Lung (tissue), 11 donors: ENCODE measurements at regions not wholly inside any gene's neighbourhood (a gene's known extent, or its start where the extent isn't known, plus 50 kb on each side); places are given as distances from the start of the nearest gene placed in this dataset.
"Not testable (repeated sequence)": the region's sequence is repeated elsewhere in the genome, so short reads cannot be mapped to it uniquely, and the experiment has no call there.

ENCODE experiments used
- ATAC-seq: fragments of 200-7000 bp; cut with Tn5 transposase; one replicate; pipeline ENCODE4 v1.9.1; 2020; ENCODE audit warnings: moderate number of reproducible peaks; ENCODE audit not compliant: insufficient read depth, low FRiP score
- DNase-seq, 3 donors: peaks; one replicate each; pipeline ENCODE4 v3.0.0-alpha.2; 2013 to 2017
- H3K27ac ChIP-seq, 2 donors: one replicate each; pipeline ENCODE4 v1.5.1; 2013; ENCODE audit warnings: mild to moderate bottlenecking in 2 of 2, moderate library complexity in 2 of 2, control low read depth in 1 of 2, inconsistent platforms in 1 of 2, low read depth in 1 of 2, low read length in 1 of 2
- H3K27me3 ChIP-seq, 3 donors: one replicate each; pipeline ENCODE4 v1.5.1; 2013; ENCODE audit warnings: low read length in 2 of 3; ENCODE audit not compliant: control insufficient read depth in 3 of 3, insufficient read depth in 3 of 3
- H3K36me3 ChIP-seq, 4 donors: one replicate each; pipeline ENCODE4 v1.5.1; 2013; ENCODE audit warnings: low read length in 4 of 4, mild to moderate bottlenecking in 1 of 4, moderate library complexity in 1 of 4; ENCODE audit not compliant: control insufficient read depth in 4 of 4, insufficient read depth in 4 of 4
- H3K4me1 ChIP-seq, 5 donors: one replicate each; pipeline ENCODE4 v1.5.1; 2013; ENCODE audit warnings: low read length in 5 of 5, mild to moderate bottlenecking in 2 of 5, moderate library complexity in 1 of 5; ENCODE audit not compliant: control insufficient read depth in 5 of 5, insufficient read depth in 5 of 5
- H3K4me3 ChIP-seq: one replicate; pipeline ENCODE4 v1.5.1; 2013; ENCODE audit warnings: mild to moderate bottlenecking, control low read depth, moderate library complexity
- H3K9ac ChIP-seq, 2 donors: one replicate each; pipeline ENCODE4 v1.5.1; 2013; ENCODE audit warnings: low read length in 2 of 2, control low read depth in 1 of 2; ENCODE audit not compliant: insufficient read depth in 1 of 2
- H3K9me3 ChIP-seq, 4 donors: one replicate each; pipeline ENCODE4 v1.5.1; 2013; ENCODE audit warnings: low read length in 3 of 4, mild to moderate bottlenecking in 1 of 4, moderate library complexity in 1 of 4; ENCODE audit not compliant: control insufficient read depth in 4 of 4, insufficient read depth in 3 of 4
- WGBS, 2 donors: extraction: QIAGEN DNeasy Blood & Tissue Kit; methylation state at CpG; one replicate each; pipeline ENCODE4 v1.1.7; 2013; 5-methylcytosine and 5-hydroxymethylcytosine counted together
- TF ChIP-seq, protein P1 (sequence below): IDR thresholded peaks from 2 replicates; pipeline ENCODE4 v1.5.1; 2012; ENCODE audit warnings: mild to moderate bottlenecking; ENCODE audit errors: control extremely low read depth, extremely low read depth
- donor health status: control.
- donor health status: control.
- donor health status: Bipolar disorder and iron deficiency.
- donor health status: healthy.
- donor health status: DM: yes; HTN: yes; CAD: no.

DNA sequence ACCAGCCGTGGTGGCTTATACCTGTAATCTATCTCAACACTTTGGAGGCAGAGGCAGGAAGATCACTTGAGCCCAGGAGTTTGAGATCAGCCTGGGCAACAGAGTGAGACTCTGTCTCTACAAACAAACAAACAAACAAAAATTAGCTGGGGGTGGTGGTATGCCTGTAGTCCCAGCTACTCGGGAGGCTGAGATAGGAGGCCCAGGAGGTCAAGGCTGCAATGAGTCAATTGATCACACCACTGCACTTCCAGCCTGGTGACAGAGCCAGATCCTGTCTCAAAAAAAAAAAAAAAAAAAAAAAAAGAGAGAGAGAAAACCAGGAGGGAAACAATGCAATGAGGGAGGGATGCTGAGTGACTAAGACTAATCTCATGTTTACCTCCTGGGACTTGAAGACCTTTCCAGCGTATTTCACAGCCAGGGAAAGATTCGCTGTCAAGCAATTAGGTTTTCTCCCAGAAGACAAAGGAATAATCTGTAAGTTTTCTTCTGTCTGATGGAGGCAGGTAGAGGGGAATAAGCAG, 51.1 kb upstream of the MIER3 start:
- no peaks in the 10 kb centered on the region for H3K27me3 ChIP-seq
- DNase-seq (no peak), ATAC-seq (no peak)
- TF ChIP-seq, protein P1, sequence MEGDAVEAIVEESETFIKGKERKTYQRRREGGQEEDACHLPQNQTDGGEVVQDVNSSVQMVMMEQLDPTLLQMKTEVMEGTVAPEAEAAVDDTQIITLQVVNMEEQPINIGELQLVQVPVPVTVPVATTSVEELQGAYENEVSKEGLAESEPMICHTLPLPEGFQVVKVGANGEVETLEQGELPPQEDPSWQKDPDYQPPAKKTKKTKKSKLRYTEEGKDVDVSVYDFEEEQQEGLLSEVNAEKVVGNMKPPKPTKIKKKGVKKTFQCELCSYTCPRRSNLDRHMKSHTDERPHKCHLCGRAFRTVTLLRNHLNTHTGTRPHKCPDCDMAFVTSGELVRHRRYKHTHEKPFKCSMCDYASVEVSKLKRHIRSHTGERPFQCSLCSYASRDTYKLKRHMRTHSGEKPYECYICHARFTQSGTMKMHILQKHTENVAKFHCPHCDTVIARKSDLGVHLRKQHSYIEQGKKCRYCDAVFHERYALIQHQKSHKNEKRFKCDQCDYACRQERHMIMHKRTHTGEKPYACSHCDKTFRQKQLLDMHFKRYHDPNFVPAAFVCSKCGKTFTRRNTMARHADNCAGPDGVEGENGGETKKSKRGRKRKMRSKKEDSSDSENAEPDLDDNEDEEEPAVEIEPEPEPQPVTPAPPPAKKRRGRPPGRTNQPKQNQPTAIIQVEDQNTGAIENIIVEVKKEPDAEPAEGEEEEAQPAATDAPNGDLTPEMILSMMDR = no peak
- 71 to 76% methylated on average over 4 of the region's 4 CpGs for WGBS, 2 donors
- no peak overlapping the region for H3K9ac ChIP-seq
- H3K4me1 ChIP-seq = no peaks in the 10 kb centered on the region
- no peaks in the 10 kb centered on the region for H3K9me3 ChIP-seq
- H3K27ac ChIP-seq = no peak overlapping the region
- H3K36me3 ChIP-seq = no peaks in the 10 kb centered on the region
- H3K4me3 ChIP-seq = no peak overlapping the region

DNA sequence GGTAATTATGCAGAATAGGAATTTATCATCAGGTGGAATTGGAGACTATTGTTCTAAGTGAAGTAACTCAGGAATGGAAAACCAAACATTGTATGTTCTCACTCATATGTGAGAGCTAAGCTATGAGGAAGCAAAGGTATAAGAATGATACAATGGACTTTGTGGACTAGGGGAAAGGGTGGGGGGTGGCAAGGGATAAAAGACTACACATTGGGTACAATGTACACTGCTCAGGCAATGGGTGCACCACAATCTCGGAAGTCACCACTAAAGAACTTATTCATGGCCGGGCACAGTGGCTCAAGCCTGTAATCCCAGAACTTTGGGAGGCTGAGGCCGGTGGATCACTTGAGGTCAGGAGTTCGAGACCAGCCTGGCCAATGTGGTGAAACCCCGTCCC, 51.6 kb upstream of the MIER3 start:
- not testable (repeated sequence) for H3K27me3 ChIP-seq, H3K9me3 ChIP-seq, H3K36me3 ChIP-seq, H3K4me3 ChIP-seq, H3K27ac ChIP-seq, H3K4me1 ChIP-seq, ATAC-seq, H3K9ac ChIP-seq, DNase-seq
- 93 to 95% methylated on average over 5 of the region's 5 CpGs for WGBS, 2 donors

DNA sequence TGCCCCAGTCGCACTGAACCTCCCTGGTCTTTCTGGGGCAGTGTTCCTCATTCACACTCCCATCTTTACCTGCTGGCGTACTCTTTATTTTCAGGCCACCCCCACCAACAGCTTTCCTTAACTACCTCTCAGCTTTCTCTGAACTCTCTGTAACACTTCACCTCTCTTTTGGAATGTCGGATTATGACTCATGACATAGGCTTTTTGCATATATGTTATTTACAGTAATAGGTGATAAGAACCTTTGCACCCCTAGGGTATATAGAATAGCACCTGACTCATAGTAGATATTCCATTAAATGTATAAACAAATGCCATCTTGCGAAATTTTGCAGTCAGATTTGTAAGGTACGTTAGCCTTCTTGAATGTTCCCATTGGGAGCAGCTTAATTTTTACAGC, 52.9 kb upstream of the MIER3 start:
- 91 to 92% methylated on average over 5 of the region's 5 CpGs for WGBS, 2 donors
- Histone ChIP-seq H3K9me3 (no peaks in the 10 kb centered on the region), H3K27me3 (no peaks in the 10 kb centered on the region), H3K36me3 (no peaks in the 10 kb centered on the region), H3K4me3 (no peak overlapping the region), H3K27ac (no peak overlapping the region), H3K4me1 (no peaks in the 10 kb centered on the region), H3K9ac (no peak overlapping the region)
- no peak for ATAC-seq
- TF ChIP-seq, protein P1 = no peak
- no peak for DNase-seq

DNA sequence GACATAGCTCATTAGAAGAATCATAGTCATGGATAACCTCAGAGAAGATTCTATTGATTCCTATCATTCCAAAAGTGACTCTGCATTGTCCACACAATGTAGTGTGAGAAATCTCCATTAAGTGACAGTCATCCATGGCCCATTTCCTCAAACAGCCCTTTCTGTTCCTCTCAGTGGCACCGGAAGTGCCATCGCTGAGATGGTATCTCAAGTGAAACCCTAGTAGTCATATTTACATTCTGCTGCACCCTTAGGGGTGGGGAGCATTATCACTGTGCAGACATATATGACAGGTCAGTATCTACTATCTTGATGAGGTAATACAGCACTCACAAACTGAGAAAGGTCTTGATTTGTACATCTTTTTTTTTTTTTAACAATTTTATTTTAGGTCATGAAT, 55.4 kb upstream of the MIER3 start:
- Histone ChIP-seq H3K27me3 (no peaks in the 10 kb centered on the region), H3K9ac (no peak overlapping the region), H3K4me1 (no peaks in the 10 kb centered on the region), H3K27ac (no peak overlapping the region), H3K4me3 (no peak overlapping the region), H3K9me3 (no peaks in the 10 kb centered on the region), H3K36me3 (no peaks in the 10 kb centered on the region)
- ATAC-seq = no peak
- WGBS, 2 donors = 78 to 83% methylated on average over 2 of the region's 2 CpGs
- DNase-seq = no peak
- TF ChIP-seq, protein P1 = no peak
